Kidney (tissue), 13 donors: ENCODE measurements at regions not wholly inside any gene's neighbourhood (a gene's known extent, or its start where the extent isn't known, plus 50 kb on each side); places are given as distances from the start of the nearest gene placed in this dataset.
"Not testable (repeated sequence)": the region's sequence is repeated elsewhere in the genome, so short reads cannot be mapped to it uniquely, and the experiment has no call there.

Experiments
- DNase-seq, 5 donors: peaks; one replicate each; pipeline ENCODE4 v3.0.0-alpha.2; 2013 to 2020
- FAIRE-seq: peaks from 2 replicates; lab custom pipeline; 2012; peaks lifted over from hg19 to GRCh38; lab: Jason Lieb, UNC
- H3K27ac ChIP-seq, 2 donors: one replicate each; pipeline ENCODE4 v1.7.0; 2013; ENCODE audit warnings: low read depth in 2 of 2, low read length in 2 of 2, inconsistent platforms in 1 of 2
- H3K27me3 ChIP-seq: one replicate; pipeline ENCODE4 v1.7.1; 2013; ENCODE audit warnings: low read length, inconsistent platforms; ENCODE audit not compliant: control insufficient read depth, insufficient read depth
- H3K36me3 ChIP-seq, 3 donors: one replicate each; pipeline versions ENCODE4 v1.7.0 to v1.7.1; 2013; ENCODE audit warnings: low read length in 3 of 3, control low read depth in 1 of 3, inconsistent platforms in 1 of 3; ENCODE audit not compliant: insufficient read depth in 3 of 3, control insufficient read depth in 2 of 3
- H3K4me1 ChIP-seq, 3 donors: one replicate each; pipeline versions ENCODE4 v1.7.0 to v1.7.1; 2013; ENCODE audit warnings: low read length in 3 of 3, inconsistent platforms in 1 of 3, low read depth in 1 of 3; ENCODE audit not compliant: control insufficient read depth in 2 of 3, insufficient read depth in 2 of 3
- H3K4me3 ChIP-seq, 3 donors: one replicate each; pipeline versions ENCODE4 v1.7.0 to v1.8.1; 2013; ENCODE audit warnings: low read length in 3 of 3, control low read depth in 1 of 3, inconsistent platforms in 1 of 3
- H3K9ac ChIP-seq, 3 donors: one replicate each; pipeline versions ENCODE4 v1.7.0 to v1.7.1; 2013; ENCODE audit warnings: low read length in 3 of 3, control low read depth in 1 of 3, inconsistent platforms in 1 of 3
- H3K9me3 ChIP-seq, 3 donors: one replicate each; pipeline versions ENCODE4 v1.7.0 to v1.7.1; 2013; ENCODE audit warnings: low read length in 3 of 3, control low read depth in 1 of 3, inconsistent platforms in 1 of 3; ENCODE audit not compliant: control insufficient read depth in 2 of 3, insufficient read depth in 1 of 3
- intact Hi-C: fragments of 100-400 bp; cut with DNase I; formaldehyde crosslinking; loops from one replicate; pipeline ENCODE4 v1.11.1; 2022
- TF ChIP-seq, protein P1 (sequence below): IDR thresholded peaks from 3 replicates; pipeline ENCODE4 v1.5.1; 2012; ENCODE audit warnings: mild to moderate bottlenecking, moderate library complexity, borderline replicate concordance; ENCODE audit not compliant: insufficient read depth; ENCODE audit errors: extremely low read depth
- donor health status: control.
- donor health status: control.
- donor health status: control.
- donor health status: control.
- donor health status: control.
- donor health status: DM: yes; HTN: yes; CAD: no.
- donor health status: Normal renal cell carcinoma (clear cell type).

DNA sequence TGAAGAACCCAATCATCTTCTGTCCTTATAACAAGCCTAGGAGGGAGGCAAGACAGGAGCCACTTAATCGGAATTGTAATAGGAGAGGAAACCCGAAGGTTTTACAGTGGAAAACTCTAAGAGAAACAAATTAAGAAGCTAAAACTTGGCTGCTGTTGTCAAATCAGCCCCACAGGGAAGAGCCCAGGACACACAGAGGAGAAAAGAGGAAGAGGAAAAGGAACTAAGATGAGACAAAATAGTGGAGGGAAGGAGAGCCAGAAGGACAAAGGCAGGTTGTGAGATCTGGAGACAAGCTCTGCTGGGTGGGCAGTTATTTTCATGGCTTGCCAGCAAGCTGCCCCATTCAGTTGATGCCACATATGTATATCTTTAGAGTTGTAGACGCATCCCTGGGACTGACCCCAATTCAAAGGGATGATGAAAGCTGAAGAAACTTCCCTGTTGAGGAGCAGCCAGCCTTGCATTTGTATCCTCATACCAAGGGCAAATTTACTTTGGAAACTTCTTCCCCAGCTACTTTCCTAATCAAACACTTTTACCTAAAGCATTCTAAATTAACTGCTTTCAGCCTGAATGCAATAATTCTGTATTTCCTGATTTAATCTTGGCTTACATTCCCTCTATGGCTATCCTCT, 499.8 kb upstream of the MEIS1 start:
- DNase-seq, result no peak
- H3K36me3 ChIP-seq, result no peaks in the 10 kb centered on the region
- intact Hi-C loops, result no loop called here

DNA sequence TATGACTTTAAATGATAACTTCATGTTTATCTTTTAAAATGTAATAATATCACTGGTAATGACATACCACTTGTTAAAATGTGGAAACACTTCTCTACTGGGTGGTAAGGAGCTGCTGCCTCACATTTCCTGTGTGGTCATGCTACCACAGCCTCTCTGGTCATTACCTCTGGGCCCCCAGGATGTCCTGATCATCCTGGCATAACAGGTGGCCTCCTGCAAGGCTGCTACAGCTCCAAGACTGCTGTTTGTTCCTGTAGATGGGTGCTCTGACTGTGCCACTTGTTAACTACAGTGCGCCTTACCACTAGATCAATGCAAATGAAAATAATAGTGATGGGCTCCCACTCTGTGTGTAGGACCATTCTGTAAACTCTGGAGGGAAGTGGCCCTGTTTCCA, 500.2 kb upstream of the SPRED2 start:
- Histone ChIP-seq H3K4me3 (no peak overlapping the region), H3K4me1 (no peaks in the 10 kb centered on the region), H3K9ac (no peak overlapping the region), H3K36me3 (no peaks in the 10 kb centered on the region), H3K27me3 (no peaks in the 10 kb centered on the region), H3K27ac (no peak overlapping the region), H3K9me3 (no peaks in the 10 kb centered on the region)
- FAIRE-seq (no peak), DNase-seq (no peak)
- intact Hi-C loops, result no loop called here
- TF ChIP-seq, protein P1, sequence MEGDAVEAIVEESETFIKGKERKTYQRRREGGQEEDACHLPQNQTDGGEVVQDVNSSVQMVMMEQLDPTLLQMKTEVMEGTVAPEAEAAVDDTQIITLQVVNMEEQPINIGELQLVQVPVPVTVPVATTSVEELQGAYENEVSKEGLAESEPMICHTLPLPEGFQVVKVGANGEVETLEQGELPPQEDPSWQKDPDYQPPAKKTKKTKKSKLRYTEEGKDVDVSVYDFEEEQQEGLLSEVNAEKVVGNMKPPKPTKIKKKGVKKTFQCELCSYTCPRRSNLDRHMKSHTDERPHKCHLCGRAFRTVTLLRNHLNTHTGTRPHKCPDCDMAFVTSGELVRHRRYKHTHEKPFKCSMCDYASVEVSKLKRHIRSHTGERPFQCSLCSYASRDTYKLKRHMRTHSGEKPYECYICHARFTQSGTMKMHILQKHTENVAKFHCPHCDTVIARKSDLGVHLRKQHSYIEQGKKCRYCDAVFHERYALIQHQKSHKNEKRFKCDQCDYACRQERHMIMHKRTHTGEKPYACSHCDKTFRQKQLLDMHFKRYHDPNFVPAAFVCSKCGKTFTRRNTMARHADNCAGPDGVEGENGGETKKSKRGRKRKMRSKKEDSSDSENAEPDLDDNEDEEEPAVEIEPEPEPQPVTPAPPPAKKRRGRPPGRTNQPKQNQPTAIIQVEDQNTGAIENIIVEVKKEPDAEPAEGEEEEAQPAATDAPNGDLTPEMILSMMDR, result no peak

More for the DNA sequence above, 499.8 kb upstream of the MEIS1 start:
- no peak for FAIRE-seq
- no peak overlapping the region for H3K27ac ChIP-seq
- H3K27me3 ChIP-seq, result no peaks in the 10 kb centered on the region
- H3K9me3 ChIP-seq, result no peaks in the 10 kb centered on the region
- TF ChIP-seq, protein P1, result no peak
- no peak overlapping the region for H3K4me3 ChIP-seq
- no peaks in the 10 kb centered on the region for H3K4me1 ChIP-seq
- no peak overlapping the region for H3K9ac ChIP-seq

DNA sequence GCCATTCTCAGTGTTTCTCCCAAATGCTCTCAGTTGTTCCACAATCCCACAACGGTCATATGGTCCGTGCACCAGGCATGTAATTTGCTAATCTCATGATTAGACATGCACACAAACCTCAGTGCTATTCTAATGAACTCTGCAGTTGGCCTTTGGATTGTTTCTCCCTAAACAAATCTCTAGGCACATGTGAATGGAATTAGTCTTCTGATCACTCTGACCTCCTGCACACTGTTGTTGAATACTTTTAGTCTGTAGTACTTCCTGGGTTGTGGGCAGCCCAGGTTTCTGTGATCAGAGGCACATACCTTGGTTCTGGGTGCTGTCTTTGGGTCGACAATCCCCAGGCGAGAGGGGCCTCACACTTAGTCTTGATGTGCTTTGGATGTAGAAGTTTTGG, 498.7 kb upstream of the SPRED2 start:
- Histone ChIP-seq H3K36me3 (no peaks in the 10 kb centered on the region), H3K27me3 (no peaks in the 10 kb centered on the region), H3K4me3 (no peak overlapping the region), H3K9me3 (no peaks in the 10 kb centered on the region), H3K27ac (no peak overlapping the region), H3K4me1 (no peaks in the 10 kb centered on the region), H3K9ac (no peak overlapping the region)
- DNase-seq, result no peak
- no peak for FAIRE-seq
- TF ChIP-seq, protein P1, result no peak
- intact Hi-C loops, result no loop called here

DNA sequence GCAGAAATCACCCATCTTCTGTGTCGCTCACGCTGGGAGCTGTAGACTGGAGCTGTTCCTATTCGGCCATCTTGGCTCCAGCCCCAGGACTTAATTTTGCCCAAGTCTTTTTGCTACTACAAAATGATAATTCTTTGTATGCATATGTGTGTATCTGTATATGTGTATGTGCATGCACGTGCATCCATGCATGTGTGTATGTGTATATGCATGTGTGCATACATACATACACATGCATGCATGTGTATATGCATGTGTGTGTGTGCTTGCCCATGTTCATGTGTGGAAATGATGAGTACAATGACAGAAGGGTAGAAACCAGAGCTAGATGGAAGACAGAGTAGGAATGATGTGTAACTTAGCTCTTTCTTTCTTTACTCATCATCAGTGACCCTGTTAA, 497.9 kb upstream of the SPRED2 start:
- H3K27me3 ChIP-seq, result no peaks in the 10 kb centered on the region
- TF ChIP-seq, protein P1, result no peak
- H3K9ac ChIP-seq, result no peak overlapping the region
- H3K36me3 ChIP-seq, result no peaks in the 10 kb centered on the region
- H3K4me3 ChIP-seq, result no peak overlapping the region
- intact Hi-C loops, result no loop called here
- FAIRE-seq, result no peak
- H3K9me3 ChIP-seq, result no peaks in the 10 kb centered on the region
- no peaks in the 10 kb centered on the region for H3K4me1 ChIP-seq
- no peak overlapping the region for H3K27ac ChIP-seq
- DNase-seq, result no peak

DNA sequence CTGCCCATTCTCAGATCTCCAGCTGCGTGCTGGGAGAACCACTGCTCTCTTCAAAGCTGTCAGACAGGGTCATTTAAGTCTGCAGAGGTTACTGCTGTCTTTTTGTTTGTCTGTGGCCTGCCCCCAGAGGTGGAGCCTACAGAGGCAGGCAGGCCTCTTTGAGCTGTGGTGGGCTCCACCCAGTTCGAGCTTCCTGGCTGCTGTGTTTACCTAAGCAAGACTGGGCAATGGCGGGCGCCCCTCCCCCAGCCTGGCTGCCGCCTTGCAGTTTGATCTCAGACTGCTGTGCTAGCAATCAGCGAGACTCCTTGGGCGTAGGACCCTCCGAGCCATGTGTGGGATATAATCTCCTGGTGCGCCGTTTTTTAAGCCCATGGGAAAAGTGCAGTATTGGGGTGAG, 497.3 kb upstream of the SPRED2 start:
- intact Hi-C loops, FAIRE-seq, H3K36me3 ChIP-seq, H3K27ac ChIP-seq, H3K4me3 ChIP-seq, H3K9me3 ChIP-seq, H3K4me1 ChIP-seq, H3K27me3 ChIP-seq, DNase-seq, H3K9ac ChIP-seq: not testable (repeated sequence)
